NCI-H2171 treated with DMSO at 0.1 percent for 48 hours (cell line): ENCODE measurements at regions not wholly inside any gene's neighbourhood (a gene's known extent, or its start where the extent isn't known, plus 50 kb on each side); places are given as distances from the start of the nearest gene placed in this dataset.
A peak's percentile ranks its signal among the peaks of the same experiment; 100 is the strongest.

Experiments used
- DNase-seq: peaks from one replicate; lab custom pipeline; 2025; lab: John Stamatoyannopoulos, UW

DNA sequence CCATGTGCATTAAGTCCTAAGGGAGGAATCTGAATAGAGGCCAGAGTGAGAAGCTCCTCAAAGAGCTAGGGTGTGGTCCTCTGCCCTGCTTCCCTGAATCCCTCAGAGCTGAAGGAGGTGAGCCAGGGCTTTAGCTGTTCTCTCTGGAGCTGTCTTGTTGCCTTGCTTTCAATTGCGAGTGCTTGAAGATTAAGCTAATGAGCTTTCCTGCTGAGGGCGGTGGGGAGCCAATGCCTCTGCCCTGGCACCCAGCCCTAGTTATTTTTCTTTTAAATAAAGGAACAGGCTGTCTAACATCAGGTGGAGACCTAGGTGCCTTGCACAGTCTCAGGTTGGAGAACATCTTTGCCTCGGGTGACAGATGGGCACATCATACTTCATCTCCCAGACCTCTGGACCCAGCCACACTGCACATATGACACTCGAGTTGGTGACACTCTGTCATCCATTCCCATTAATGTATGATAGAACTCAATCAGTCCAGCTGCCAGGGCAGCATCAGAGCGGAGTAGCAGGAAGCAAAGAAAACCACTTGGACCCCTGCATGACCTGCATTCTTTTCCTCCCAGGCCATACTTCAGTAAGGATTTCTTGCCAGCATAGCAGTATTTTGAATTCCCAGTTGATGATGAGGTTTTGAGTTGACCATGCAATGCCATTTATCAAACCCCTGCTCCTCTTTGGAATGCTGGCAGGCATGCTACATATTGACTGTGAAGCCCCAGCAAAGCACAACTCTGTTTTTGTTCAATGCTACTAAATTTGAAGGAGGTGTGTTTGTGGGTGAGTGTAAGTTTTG, 292.7 kb downstream of the RNF144A start:
- DNase-seq: peak; percentile 96

DNA sequence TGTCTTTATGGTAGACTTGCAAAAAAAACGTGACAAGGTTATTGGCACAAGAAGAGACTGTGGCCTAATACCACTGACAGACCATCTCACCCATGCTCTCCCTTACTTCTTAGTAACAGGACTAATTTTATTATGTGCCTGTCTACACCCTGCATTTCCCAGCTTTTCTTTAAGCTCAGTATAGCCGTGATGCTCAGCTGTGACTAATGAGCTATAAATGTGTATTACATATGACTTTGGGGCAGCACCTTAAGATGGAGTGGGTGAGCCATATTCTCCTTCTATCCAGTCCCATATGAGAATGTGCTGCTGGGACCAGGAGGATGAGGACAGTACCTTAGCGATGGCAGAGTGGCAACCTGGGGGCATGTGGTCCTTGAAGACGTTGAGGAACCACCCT, 293.5 kb downstream of the RNF144A start:
- no peak for DNase-seq

GRCh38 chr2:7225848-7226247, 308.6 kb downstream of the RNF144A start:
- peak; percentile 26 for DNase-seq

GRCh38 chr2:7226501-7226900, 309.3 kb downstream of the RNF144A start:
- no peak for DNase-seq

- no peak for DNase-seq
Measured at GRCh38 chr2:7233126-7233525, 315.9 kb downstream of the RNF144A start.

- DNase-seq: peak; percentile 99
Measured at GRCh38 chr2:7237466-7237865, 320.3 kb downstream of the RNF144A start.

DNA sequence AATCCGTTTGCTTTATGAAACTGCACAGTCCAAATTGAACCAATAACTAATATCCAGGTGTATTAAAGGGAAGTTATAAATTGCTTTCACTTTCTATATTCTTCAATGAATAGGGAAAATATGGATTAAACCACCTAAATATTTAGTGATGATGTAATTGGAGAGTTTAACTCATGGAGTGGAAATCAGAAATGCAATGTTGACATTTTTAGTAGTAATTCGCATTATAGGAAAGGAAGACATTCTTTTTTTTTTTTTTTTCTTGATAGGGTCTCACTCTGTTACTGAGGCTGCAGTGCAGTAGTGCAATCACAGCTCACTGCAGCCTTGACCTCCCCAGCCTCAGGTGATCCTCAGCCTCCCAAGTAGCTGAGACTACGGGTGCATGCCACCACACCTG, 321.9 kb downstream of the RNF144A start:
- no peak for DNase-seq

DNA sequence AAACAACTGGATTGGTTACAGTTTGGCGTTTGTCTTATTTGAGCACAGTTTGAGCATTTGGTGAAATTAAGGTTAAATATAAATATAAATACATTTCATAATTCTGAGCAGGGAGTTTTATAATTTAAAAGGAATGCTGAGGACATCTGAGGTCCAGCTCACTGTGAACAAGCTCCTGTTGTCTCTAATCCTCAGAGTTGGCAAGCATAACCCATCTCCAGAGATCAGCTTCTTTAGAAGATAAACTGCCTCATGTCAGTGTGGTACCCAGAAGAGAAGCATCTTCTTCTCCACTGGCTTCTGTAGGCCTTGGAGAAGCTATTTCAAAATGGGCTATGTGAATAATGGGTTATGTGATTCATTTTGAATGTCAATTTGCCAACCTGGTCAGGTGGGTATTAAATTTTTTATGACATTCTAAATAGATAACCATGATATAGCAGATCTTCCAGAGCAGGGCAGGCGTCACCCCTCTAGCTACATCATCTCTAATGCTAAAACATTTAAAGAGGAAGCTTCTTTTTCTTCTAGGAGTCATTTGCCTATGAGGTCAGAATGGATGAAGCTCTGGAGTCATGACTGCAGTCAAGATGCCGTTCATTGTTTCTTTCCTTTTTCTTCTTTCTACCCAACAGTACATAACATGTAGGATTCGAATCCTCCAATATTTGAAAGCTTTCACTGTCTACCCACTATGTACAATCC, 324.0 kb downstream of the RNF144A start:
- DNase-seq: no peak

DNA sequence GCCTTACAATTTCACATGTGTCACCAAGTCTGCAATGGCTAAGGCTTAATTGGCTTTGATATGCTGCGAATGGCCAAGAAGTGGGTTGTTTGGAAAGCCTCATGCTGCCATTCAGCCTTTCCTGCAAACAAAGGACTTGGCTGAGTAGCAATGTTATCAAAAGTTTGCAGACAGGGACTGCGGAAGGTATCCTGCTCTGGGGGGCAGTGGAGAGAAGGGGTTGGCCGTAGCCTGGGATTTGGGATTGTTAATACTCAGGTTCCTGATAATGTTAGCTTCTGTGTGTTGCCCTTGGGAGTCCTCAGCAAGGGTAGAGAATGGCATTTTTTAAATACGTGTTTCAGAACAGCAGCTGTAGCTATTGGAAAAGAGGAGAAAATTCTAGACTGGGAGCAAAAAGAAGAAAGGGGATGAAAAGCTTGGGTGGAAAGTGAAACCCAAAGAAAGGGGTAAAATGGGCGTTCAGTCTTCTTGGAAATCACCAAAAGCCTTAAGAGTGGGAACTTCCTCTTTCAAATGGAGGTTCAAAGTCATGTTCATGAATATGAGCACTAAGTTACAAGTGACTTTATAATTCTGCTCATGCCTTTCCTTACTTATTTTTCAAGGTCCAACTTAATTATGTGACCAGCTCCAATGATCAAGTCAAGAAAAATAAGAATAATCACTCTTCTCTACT, 325.1 kb downstream of the RNF144A start:
- DNase-seq: no peak

DNA sequence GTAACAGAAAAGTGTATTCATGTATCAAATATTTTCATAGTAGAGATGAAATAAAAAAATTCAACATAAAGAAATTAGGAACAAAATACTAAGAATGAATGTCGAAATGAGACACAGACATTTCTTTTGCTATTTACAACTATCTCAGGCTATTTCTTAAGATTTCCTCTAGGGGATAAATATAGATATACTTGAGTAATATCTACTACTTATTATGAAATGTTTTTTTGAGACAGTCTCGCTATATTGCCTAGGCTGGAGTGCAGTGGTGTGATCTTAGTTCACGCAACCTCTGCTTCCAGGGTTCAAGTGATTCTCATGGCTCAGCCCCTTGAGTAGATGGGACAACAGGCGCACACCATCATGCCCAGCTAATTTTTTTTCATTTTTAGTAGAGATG, 326.1 kb downstream of the RNF144A start:
- DNase-seq: no peak

DNA sequence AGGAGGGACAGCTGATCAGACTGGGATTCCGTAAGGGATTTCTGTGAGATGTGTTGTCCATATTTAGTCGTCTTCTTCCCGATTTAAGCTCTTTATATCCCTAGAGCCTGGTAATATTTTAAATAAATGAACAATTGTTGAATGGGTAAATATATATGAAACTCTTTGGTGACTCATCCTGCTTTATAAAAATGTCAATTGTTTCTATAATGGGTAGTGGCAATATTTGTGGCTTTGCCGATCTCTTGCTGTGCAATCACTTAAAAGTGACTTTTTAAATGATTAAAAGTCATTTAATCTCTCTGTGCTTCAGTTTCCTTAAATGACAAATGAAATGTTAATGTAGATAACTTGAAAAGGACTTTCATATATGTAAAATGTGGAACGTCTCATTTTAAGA, 339.2 kb downstream of the RNF144A start:
- DNase-seq: no peak

GRCh38 chr2:7262727-7263126, 345.5 kb downstream of the RNF144A start:
- DNase-seq: no peak

DNA sequence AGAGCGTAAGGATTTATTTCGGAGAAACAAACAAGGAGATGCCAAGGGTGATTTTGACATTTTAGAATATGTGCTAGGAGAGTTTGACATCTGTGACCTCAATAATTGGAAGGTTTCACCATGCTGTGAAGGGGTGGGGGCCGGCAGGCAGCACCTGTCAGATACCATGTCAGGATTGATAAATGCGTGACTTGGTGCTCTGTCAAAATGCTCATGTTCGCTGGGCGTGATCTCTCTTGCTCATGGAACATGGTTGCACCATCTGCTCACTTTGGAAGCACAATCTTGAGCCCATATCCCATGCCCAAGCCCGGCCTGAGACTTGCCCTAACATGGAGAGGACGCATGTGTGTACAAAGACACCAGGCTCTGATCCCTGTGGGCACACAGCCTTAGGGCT, 347.6 kb downstream of the RNF144A start:
- peak; percentile 97 for DNase-seq

DNA sequence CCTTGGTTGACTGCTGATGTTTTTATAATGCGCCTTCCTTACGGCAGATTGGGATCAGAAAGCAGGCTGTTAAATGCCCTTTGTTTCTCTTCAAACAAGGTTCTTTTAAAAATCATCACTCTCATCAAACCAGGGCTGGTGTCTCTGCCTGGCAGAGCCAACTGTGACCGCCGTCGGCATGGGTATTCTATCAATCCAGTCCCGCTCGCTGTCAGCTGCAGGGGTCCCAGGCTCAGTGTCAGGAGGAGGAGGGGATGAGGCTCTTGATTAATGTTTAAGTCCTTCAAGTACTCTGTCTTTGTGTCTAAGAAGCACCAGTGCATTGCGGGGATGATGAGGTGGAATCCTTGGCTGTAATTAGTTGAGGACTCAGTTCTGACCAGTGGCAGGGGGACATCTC, 348.1 kb downstream of the RNF144A start:
- no peak for DNase-seq

GRCh38 chr2:7269106-7269643, 352.0 kb downstream of the RNF144A start:
- no peak for DNase-seq

GRCh38 chr2:7270011-7270431, 352.8 kb downstream of the RNF144A start:
- peak; percentile 99 for DNase-seq

GRCh38 chr2:7272210-7272609, 355.0 kb downstream of the RNF144A start:
- DNase-seq: no peak

- DNase-seq: no peak
Measured at GRCh38 chr2:7278984-7279383, 361.8 kb downstream of the RNF144A start.

DNA sequence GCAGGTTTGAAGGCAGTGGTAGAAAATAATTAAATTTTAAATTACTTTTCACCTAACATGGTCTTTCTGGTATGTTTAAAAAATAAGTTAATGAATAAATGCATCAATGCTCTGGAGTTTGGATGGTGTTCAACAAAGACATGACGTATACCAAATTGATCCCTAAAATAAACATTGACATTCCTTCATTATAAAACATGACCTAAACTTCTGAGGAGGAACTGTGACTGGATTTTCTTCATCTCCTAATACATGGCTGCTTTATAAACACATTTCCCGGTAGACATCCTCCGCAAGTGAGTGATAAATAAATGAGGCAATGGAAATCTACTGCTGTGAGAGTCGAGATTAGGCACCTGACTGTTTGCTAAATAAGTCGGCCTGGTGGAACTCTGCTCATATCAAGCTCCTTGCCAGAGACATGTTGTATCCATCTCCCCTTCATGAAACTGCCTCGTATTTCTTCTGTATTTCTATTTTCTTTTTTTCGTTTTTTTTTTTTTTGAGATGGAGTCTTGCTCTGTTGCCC, 362.3 kb downstream of the RNF144A start:
- no peak for DNase-seq

- no peak for DNase-seq
Measured at GRCh38 chr2:7280790-7281189, 363.6 kb downstream of the RNF144A start.

- peak; percentile 92 for DNase-seq
Measured at GRCh38 chr2:7281231-7282201, 364.3 kb downstream of the RNF144A start.
